SJSA1 (cell line): ENCODE measurements at regions not wholly inside any gene's neighbourhood (a gene's known extent, or its start where the extent isn't known, plus 50 kb on each side); places are given as distances from the start of the nearest gene placed in this dataset.

Experiments used
- DNase-seq, 2 experiments: peaks; one replicate each; pipeline ENCODE4 v3.0.0-alpha.2; 2015 to 2020; ENCODE audit warnings: low spot score in 2 of 2, low read depth in 1 of 2
- H3K27ac ChIP-seq: fragments of 250-450 bp; sonication (Bioruptor Pico); 2 replicates; pipeline ENCODE4 v1.5.1; 2020; ENCODE audit warnings: mild to moderate bottlenecking, moderate library complexity
- H3K27me3 ChIP-seq: fragments of 250-450 bp; sonication (Bioruptor Pico); replicated peaks from 2 replicates; pipeline ENCODE4 v1.5.1; 2020; ENCODE audit warnings: mild to moderate bottlenecking, moderate library complexity
- H3K36me3 ChIP-seq: fragments of 250-450 bp; sonication (Bioruptor Pico); 2 replicates; pipeline ENCODE4 v1.5.1; 2020; ENCODE audit warnings: mild to moderate bottlenecking
- H3K4me1 ChIP-seq: fragments of 250-450 bp; sonication (Bioruptor Pico); replicated peaks from 2 replicates; pipeline ENCODE4 v1.6.1; 2021; ENCODE audit warnings: mild to moderate bottlenecking
- H3K4me3 ChIP-seq: fragments of 250-450 bp; sonication (Bioruptor Pico); 2 replicates; pipeline ENCODE4 v1.5.1; 2020; ENCODE audit warnings: mild to moderate bottlenecking
- H3K9me3 ChIP-seq: fragments of 250-450 bp; sonication (Bioruptor Pico); replicated peaks from 2 replicates; pipeline ENCODE4 v1.5.1; 2020; ENCODE audit warnings: mild to moderate bottlenecking

DNA sequence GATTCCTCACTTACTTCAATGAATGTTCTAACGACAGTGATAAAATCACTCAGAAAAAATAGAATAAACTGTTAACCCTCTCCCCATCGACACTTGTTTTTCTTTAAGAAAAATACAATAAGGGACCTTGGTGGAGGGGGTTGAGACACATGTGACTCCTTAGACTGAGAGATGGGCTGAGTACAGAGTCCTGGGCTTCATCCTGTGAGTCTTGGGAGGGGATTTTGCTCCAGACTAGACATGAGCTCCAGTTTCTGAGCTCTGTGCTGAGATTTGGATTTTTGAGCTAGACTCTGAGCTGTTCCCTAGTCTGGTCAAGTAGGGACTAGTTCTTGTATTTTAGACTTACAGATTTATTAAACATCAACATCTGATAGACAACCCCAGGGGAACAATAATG is 241.5 kb upstream of the MVB12B start:
- no peak overlapping the region for H3K27ac ChIP-seq
- H3K27me3 ChIP-seq = no peaks in the 10 kb centered on the region
- H3K36me3 ChIP-seq = no peaks in the 10 kb centered on the region
- no peak for DNase-seq
- no peaks in the 10 kb centered on the region; the same call in 1 of the 2 replicates for H3K9me3 ChIP-seq
- H3K4me1 ChIP-seq = no peaks in the 10 kb centered on the region
- H3K4me3 ChIP-seq = no peak overlapping the region

GRCh38 chr9:126088336-126088735 is 238.3 kb upstream of the MVB12B start:
- no peaks in the 10 kb centered on the region for H3K27me3 ChIP-seq
- no peak for DNase-seq
- H3K4me1 ChIP-seq = no peaks in the 10 kb centered on the region
- no peaks in the 10 kb centered on the region for H3K9me3 ChIP-seq
- H3K36me3 ChIP-seq = no peaks in the 10 kb centered on the region
- no peak overlapping the region for H3K4me3 ChIP-seq
- no peak overlapping the region for H3K27ac ChIP-seq

- Histone ChIP-seq H3K27ac (no peak overlapping the region), H3K4me1 (no peaks in the 10 kb centered on the region), H3K36me3 (no peaks in the 10 kb centered on the region), H3K27me3 (no peaks in the 10 kb centered on the region; the same call in 1 of the 2 replicates), H3K9me3 (no peaks in the 10 kb centered on the region), H3K4me3 (no peak overlapping the region)
- DNase-seq = no peak
Measured at GRCh38 chr9:126089789-126090188, 236.8 kb upstream of the MVB12B start.

- no peaks in the 10 kb centered on the region for H3K9me3 ChIP-seq
- H3K27me3 ChIP-seq = no peaks in the 10 kb centered on the region; the same call in 1 of the 2 replicates
- no peak for DNase-seq
- H3K36me3 ChIP-seq = no peaks in the 10 kb centered on the region
- H3K27ac ChIP-seq = no peak overlapping the region
- no peak overlapping the region for H3K4me3 ChIP-seq
- H3K4me1 ChIP-seq = no peaks in the 10 kb centered on the region
Measured at GRCh38 chr9:126093771-126094170, 232.9 kb upstream of the MVB12B start.

DNA sequence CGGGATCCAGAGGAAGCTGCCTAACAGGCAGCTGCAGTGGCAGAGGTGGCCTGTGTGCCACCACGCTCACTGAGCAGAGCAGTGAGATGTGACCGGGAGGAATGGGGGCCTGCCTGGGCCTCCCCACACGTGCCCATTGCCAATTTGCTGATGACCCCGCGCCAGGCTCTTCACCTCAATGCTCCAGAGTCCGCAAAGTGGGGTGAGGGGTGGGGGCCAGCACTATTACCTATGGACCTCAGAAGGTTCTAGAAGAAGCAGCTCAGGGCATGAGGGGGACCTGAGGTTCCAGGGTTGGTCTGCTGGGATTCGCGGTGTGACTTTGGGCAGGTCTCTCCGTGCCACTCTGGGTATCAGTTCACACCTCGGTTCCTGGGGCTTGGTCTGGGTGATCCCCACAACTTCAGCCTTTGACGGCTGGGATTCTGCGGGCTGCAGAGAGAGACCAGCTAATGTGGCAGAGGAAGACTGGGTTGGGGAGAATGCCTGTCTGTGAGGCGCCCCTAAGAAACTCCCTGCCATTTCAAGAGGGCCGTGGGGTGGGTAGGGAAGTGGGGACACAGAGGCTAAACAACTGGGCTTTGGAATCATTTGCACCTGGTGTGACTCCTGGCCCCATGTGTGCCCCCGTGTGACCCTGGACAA is 231.0 kb upstream of the MVB12B start:
- DNase-seq = no peak
- no peaks in the 10 kb centered on the region for H3K36me3 ChIP-seq
- no peaks in the 10 kb centered on the region for H3K9me3 ChIP-seq
- H3K4me3 ChIP-seq = no peak overlapping the region
- no peaks in the 10 kb centered on the region; the same call in 1 of the 2 replicates for H3K27me3 ChIP-seq
- H3K4me1 ChIP-seq = no peaks in the 10 kb centered on the region
- no peak overlapping the region for H3K27ac ChIP-seq

DNA sequence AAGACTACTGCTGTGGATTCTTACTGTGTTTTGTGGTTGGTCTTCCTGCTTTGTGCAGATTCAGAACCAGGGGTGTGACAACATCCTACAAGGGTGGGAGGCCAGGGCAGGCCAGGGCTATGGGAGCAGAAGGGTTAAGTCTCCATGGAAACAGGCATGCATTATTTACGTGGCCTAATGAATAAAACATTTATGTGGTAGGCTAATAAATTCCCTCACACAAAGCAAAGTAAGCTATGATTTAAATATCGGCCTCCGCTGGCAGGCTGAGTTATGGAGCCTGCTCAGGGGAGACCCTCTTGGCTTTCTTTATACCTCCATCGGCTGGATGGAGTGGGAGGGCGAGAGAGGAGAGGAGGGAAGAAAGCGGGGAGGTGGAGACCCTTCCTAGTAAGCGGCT is 230.3 kb upstream of the MVB12B start:
- no peak overlapping the region for H3K4me3 ChIP-seq
- H3K27me3 ChIP-seq = no peaks in the 10 kb centered on the region; the same call in 1 of the 2 replicates
- H3K27ac ChIP-seq = no peak overlapping the region
- DNase-seq = no peak
- no peaks in the 10 kb centered on the region for H3K4me1 ChIP-seq
- no peaks in the 10 kb centered on the region for H3K36me3 ChIP-seq
- H3K9me3 ChIP-seq = no peaks in the 10 kb centered on the region

DNA sequence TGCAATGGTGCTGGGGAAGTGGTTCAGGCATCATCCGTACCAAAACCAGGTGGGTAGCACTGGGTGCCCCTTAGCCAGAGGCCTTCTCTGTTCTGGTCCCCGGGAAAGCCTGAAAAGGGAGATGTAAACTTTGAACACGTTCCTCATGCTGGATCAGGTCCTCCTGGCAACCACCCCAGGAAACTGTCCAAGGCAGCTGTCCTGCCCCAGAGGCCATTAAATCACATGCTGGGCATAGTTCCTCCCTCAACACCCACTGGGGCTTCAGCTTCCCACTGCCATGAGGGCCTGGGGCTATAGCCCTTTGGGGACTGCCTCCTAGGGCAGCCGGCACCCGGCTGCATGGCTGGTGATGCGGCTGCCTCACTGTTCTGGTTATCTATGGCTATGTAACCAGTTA is 228.9 kb upstream of the MVB12B start:
- Histone ChIP-seq H3K36me3 (no peaks in the 10 kb centered on the region), H3K4me1 (no peaks in the 10 kb centered on the region), H3K4me3 (no peak overlapping the region), H3K27me3 (no peaks in the 10 kb centered on the region; the same call in 1 of the 2 replicates), H3K9me3 (no peaks in the 10 kb centered on the region), H3K27ac (no peak overlapping the region)
- DNase-seq = no peak

GRCh38 chr9:126106404-126106803 is 220.2 kb upstream of the MVB12B start:
- Histone ChIP-seq H3K27me3 (peaks cover 4% of the 10 kb centered on the region; the same call in 1 of the 2 replicates), H3K36me3 (no peaks in the 10 kb centered on the region), H3K4me1 (no peaks in the 10 kb centered on the region), H3K9me3 (no peaks in the 10 kb centered on the region), H3K27ac (no peak overlapping the region), H3K4me3 (no peak overlapping the region)
- no peak for DNase-seq

DNA sequence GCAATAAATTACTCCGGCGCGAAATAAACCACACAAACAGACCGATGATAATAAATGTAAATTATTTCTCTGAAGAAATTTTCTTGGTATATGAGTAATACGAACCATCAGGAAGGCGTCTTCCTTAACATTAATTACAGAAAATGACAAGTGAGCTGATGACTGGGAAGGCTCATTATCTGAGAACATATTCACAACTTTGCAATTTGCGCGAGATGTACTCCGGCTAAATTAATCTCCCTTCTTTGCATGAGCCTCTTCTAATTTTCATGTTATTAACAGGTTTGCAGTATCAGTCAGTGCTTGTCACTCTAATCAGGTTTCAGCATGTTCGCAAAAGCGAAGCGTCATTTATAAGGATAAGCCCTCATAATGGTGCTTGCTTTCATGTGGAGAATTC is 218.9 kb upstream of the MVB12B start:
- Histone ChIP-seq H3K36me3 (no peaks in the 10 kb centered on the region), H3K4me3 (no peak overlapping the region), H3K27ac (no peak overlapping the region), H3K9me3 (no peaks in the 10 kb centered on the region), H3K4me1 (no peaks in the 10 kb centered on the region), H3K27me3 (peaks cover 4% of the 10 kb centered on the region; the same call in 1 of the 2 replicates)
- no peak for DNase-seq

GRCh38 chr9:126108240-126108639 is 218.4 kb upstream of the MVB12B start:
- no peak for DNase-seq
- peaks cover 4% of the 10 kb centered on the region for H3K27me3 ChIP-seq

DNA sequence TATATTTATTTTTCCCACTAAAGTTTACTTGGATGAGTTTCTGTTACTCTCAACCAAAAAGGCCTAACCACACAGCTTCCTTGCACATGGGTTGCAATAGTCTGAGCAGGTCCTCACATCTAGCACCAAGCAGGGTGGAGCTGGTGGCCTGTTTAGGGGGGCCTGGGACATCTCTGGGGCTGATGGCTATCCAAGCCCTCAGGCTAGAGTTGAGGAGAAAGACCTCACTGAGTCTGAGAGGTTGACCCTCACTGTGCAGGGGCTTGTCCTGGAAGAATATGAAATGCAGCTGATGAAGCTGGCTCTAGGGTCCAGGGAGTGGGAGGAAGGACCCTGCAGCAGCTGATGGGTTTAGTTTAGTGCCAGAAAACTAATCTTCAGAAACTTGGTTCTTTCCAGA is 217.1 kb upstream of the MVB12B start:
- H3K36me3 ChIP-seq = no peaks in the 10 kb centered on the region
- peaks cover 4% of the 10 kb centered on the region for H3K27me3 ChIP-seq
- no peaks in the 10 kb centered on the region for H3K4me1 ChIP-seq
- no peaks in the 10 kb centered on the region for H3K9me3 ChIP-seq
- H3K4me3 ChIP-seq = no peak overlapping the region
- DNase-seq = no peak
- no peak overlapping the region for H3K27ac ChIP-seq

More at GRCh38 chr9:126108240-126108639, 218.4 kb upstream of the MVB12B start:
- no peaks in the 10 kb centered on the region for H3K36me3 ChIP-seq
- no peaks in the 10 kb centered on the region for H3K9me3 ChIP-seq
- no peak overlapping the region for H3K4me3 ChIP-seq
- no peak overlapping the region for H3K27ac ChIP-seq
- H3K4me1 ChIP-seq = no peaks in the 10 kb centered on the region

- no peak overlapping the region for H3K4me3 ChIP-seq
- no peaks in the 10 kb centered on the region for H3K36me3 ChIP-seq
- no peak for DNase-seq
- no peak overlapping the region for H3K27ac ChIP-seq
- H3K27me3 ChIP-seq = peaks cover 7% of the 10 kb centered on the region
- H3K4me1 ChIP-seq = no peaks in the 10 kb centered on the region
- no peaks in the 10 kb centered on the region for H3K9me3 ChIP-seq
Measured at GRCh38 chr9:126111556-126111955, 215.1 kb upstream of the MVB12B start.

GRCh38 chr9:126112135-126112720 is 214.4 kb upstream of the MVB12B start:
- no peaks in the 10 kb centered on the region for H3K9me3 ChIP-seq
- no peaks in the 10 kb centered on the region for H3K4me1 ChIP-seq
- H3K4me3 ChIP-seq = no peak overlapping the region
- H3K27ac ChIP-seq = no peak overlapping the region
- no peaks in the 10 kb centered on the region for H3K36me3 ChIP-seq
- peaks cover 7% of the 10 kb centered on the region for H3K27me3 ChIP-seq
- DNase-seq = no peak

DNA sequence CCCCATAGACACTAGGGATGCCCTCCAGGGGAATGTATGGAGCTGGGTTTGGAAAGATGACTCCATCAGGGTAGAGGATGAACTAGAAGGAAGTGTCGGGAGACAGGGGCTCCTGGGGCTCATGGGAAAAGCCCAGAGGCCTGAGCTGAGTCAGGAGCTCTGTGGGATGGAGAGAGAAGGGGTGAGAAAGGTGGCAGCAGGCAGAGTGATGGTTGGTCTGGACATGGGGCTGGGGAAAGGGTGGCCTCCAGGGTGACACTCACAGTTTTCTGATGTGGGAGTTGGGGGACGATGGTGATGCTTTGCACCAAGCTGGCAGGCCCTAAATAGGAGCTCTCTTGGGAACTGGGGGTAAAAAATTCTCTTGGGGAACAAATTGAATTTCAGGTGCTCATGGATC is 213.5 kb upstream of the MVB12B start:
- H3K27ac ChIP-seq = no peak overlapping the region
- DNase-seq = no peak

More for the DNA sequence above, 213.5 kb upstream of the MVB12B start:
- Histone ChIP-seq H3K9me3 (no peaks in the 10 kb centered on the region), H3K4me1 (no peaks in the 10 kb centered on the region), H3K4me3 (no peak overlapping the region), H3K36me3 (no peaks in the 10 kb centered on the region), H3K27me3 (peaks cover 10% of the 10 kb centered on the region)
